K562 (cell line): ENCODE measurements at regions not wholly inside any gene's neighbourhood (a gene's known extent, or its start where the extent isn't known, plus 50 kb on each side); places are given as distances from the start of the nearest gene placed in this dataset.
A peak's percentile ranks its signal among the peaks of the same experiment; 100 is the strongest.

ENCODE experiments used
- ATAC-seq: fragments of 200-7000 bp; cut with Tn5 transposase; 3 replicates; pipeline ENCODE4 v1.9.1; 2020; ENCODE audit warnings: moderate library complexity
- BruUV-seq: library from RNA; stranded (reverse); fragments of 400-500 nt; replicated peaks from 2 replicates; lab custom pipeline; 2021; lab: Mats Ljungman, UMichigan
- CTCF ChIA-PET: fragments of 300-600 bp; formaldehyde crosslinking; extraction: SDS; loops from one replicate; lab custom pipeline; 2021; ENCODE audit warnings: low intra/inter-chr PET ratio; lab: Yijun Ruan, JAX
- POLR2A ChIA-PET: fragments of 300-600, 350-650 bp; sonication (Branson Sonifier 250); formaldehyde crosslinking; extraction: SDS; loops from one replicate; lab custom pipeline; 2021; ENCODE audit warnings: antibody characterized with exemption, inconsistent platforms; lab: Yijun Ruan, JAX
- DNase-seq, 4 experiments: peaks; one replicate each; pipeline versions ENCODE4 v3.0.0 to v3.0.0-alpha.2; 2011 to 2018; ENCODE audit warnings: low spot score in 3 of 4, mixed read lengths in 3 of 4; ENCODE audit errors: extremely low read depth in 1 of 4
- FAIRE-seq: peaks from 2 replicates; lab custom pipeline; 2011; peaks lifted over from hg19 to GRCh38; lab: Jason Lieb, UNC
- H2AFZ ChIP-seq: 2 replicates; pipeline ENCODE4 v1.6.0; 2011; ENCODE audit warnings: low read depth, low read length, control low read depth, inconsistent platforms
- H3K27ac ChIP-seq: fragments of 200-600 bp; 3 replicates; pipeline ENCODE4 v1.8.0; 2011; ENCODE audit warnings: low read depth, mild to moderate bottlenecking, control low read depth, inconsistent platforms, low read length, moderate library complexity, mixed read lengths; ENCODE audit errors: extremely low read depth
- H3K27me3 ChIP-seq, 2 experiments: fragments of 300-600 bp in 1 of 2; 2 replicates in 1 of 2; 3 replicates in 1 of 2; pipeline versions ENCODE4 v1.6.0 to v1.8.0; 2011; ENCODE audit warnings: inconsistent platforms in 2 of 2, low read length in 2 of 2, mild to moderate bottlenecking in 1 of 2, mixed read lengths in 1 of 2, moderate library complexity in 1 of 2; ENCODE audit not compliant: control insufficient read depth in 2 of 2, insufficient read depth in 2 of 2
- H3K36me3 ChIP-seq: fragments of 300-600 bp; 3 replicates; pipeline ENCODE4 v1.8.0; 2011; ENCODE audit warnings: mild to moderate bottlenecking, low read length, inconsistent platforms; ENCODE audit not compliant: control insufficient read depth, insufficient read depth
- H3K4me1 ChIP-seq, 2 experiments: fragments of 200-600 bp in 1 of 2; replicated peaks in 1 of 2; 2 replicates in 1 of 2; 3 replicates in 1 of 2; pipeline versions ENCODE4 v1.5.1 to v1.8.0; 2011; ENCODE audit warnings: inconsistent platforms in 2 of 2, low read length in 2 of 2, mild to moderate bottlenecking in 1 of 2, mixed read lengths in 1 of 2, moderate library complexity in 1 of 2; ENCODE audit not compliant: control insufficient read depth in 2 of 2, insufficient read depth in 2 of 2
- H3K4me2 ChIP-seq: 2 replicates; pipeline ENCODE4 v1.6.1; 2011; ENCODE audit warnings: low read length, control low read depth, inconsistent platforms, mixed read lengths; ENCODE audit not compliant: insufficient read depth
- H3K4me3 ChIP-seq: fragments of 200-600 bp; sonication (generic), shearing (Covaris generic); 2 replicates; pipeline ENCODE4 v1.5.1; 2016; ENCODE audit warnings: control low read depth, inconsistent platforms
- H3K79me2 ChIP-seq: fragments of 200-600 bp; 3 replicates; pipeline ENCODE4 v1.8.0; 2011; ENCODE audit warnings: low read length, inconsistent platforms; ENCODE audit not compliant: control insufficient read depth, insufficient read depth
- H3K9ac ChIP-seq, 2 experiments: 2 replicates each; pipeline versions ENCODE4 v1.6.0 to v1.6.1; 2011; ENCODE audit warnings: low read depth in 2 of 2, low read length in 2 of 2, control low read depth in 1 of 2, inconsistent platforms in 1 of 2, mild to moderate bottlenecking in 1 of 2, mixed read lengths in 1 of 2; ENCODE audit not compliant: insufficient read depth in 1 of 2
- H3K9me1 ChIP-seq: one replicate; pipeline ENCODE4 v1.6.0; 2011; ENCODE audit warnings: inconsistent platforms, mild to moderate bottlenecking, low read length, moderate library complexity; ENCODE audit not compliant: control insufficient read depth, insufficient read depth
- H3K9me3 ChIP-seq: replicated peaks from 2 replicates; pipeline ENCODE4 v1.5.1; 2011; ENCODE audit warnings: low read depth, low read length, inconsistent platforms; ENCODE audit not compliant: control insufficient read depth, insufficient read depth
- H4K20me1 ChIP-seq: replicated peaks from 2 replicates; pipeline ENCODE4 v1.6.1; 2011; ENCODE audit warnings: low read length, inconsistent platforms, mixed read lengths; ENCODE audit not compliant: control insufficient read depth, insufficient read depth
- EGR1 ChIP-seq: fragments of 450-650 bp; conservative IDR thresholded peaks from 2 replicates; pipeline ENCODE4 v1.6.1; 2017; ENCODE audit warnings: mild to moderate bottlenecking
- MEIS2 ChIP-seq: fragments of 450-650 bp; IDR thresholded peaks from 2 replicates; pipeline ENCODE4 v1.6.1; 2014; ENCODE audit warnings: mild to moderate bottlenecking; ENCODE audit not compliant: partially characterized antibody
- TSC22D4 ChIP-seq: fragments of 450-650 bp; IDR thresholded peaks from 2 replicates; pipeline ENCODE4 v1.6.1; 2016; ENCODE audit warnings: missing genetic modification characterization, missing biosample characterization, control low read depth
- ZBTB33 ChIP-seq: sonication (generic); formaldehyde crosslinking; IDR thresholded peaks from 2 replicates; pipeline ENCODE4 v1.8.1; 2023; ENCODE audit warnings: mild to moderate bottlenecking, missing genetic modification reagents
- WGBS: fragments of 100-300 bp; shearing (Covaris generic); methylation state at CpG from one replicate; pipeline ENCODE4 v1.1.6; 2016; ENCODE audit warnings: low coverage, mixed read lengths; ENCODE audit not compliant: insufficient coverage; ENCODE audit errors: missing lambda C conversion rate; 5-methylcytosine and 5-hydroxymethylcytosine counted together
- in situ Hi-C: fragments of 300-500 bp; cut with MboI; formaldehyde crosslinking; loops from 4 replicates; pipeline ENCODE4 v1.15.0; 2018; ENCODE audit warnings: inconsistent platforms, mixed read lengths
- intact Hi-C: fragments of 100-400 bp; cut with micrococcal nuclease; formaldehyde crosslinking; loops from 2 replicates; pipeline ENCODE4 v1.14.2; 2022
- TF ChIP-seq, protein P1 (sequence below): fragments of 450-650 bp; formaldehyde crosslinking; IDR thresholded peaks from 2 replicates; pipeline ENCODE4 v1.4.0; 2022; ENCODE audit warnings: mild to moderate bottlenecking, moderate library complexity
- TF ChIP-seq, protein P2 (sequence below): fragments of 450-650 bp; formaldehyde crosslinking; IDR thresholded peaks from 2 replicates; pipeline ENCODE4 v1.4.0; 2020; ENCODE audit warnings: mild to moderate bottlenecking

- H2AFZ ChIP-seq: no peak overlapping the region
- POLR2A ChIA-PET: interaction anchor here (0.7 to 1.4 kb wide), 2 partner anchors 11 to 17 kb away, joined by 6 read pairs; no protein-coding TSS in a partner anchor
- WGBS: 18% methylated on average over 7 of the region's 10 CpGs
- no peak for DNase-seq
- peaks cover 0 to 48% of the 10 kb centered on the region in 2 experiments; a peak in 2 of 5 replicates for H3K4me1 ChIP-seq
- BruUV-seq: no TSS peak
- in situ Hi-C loops (no loop called here), intact Hi-C loops (no loop called here)
- peaks cover 2 to 6% of the 10 kb centered on the region in 2 experiments; a peak in 2 of 5 replicates for H3K27me3 ChIP-seq
- H3K4me2 ChIP-seq: no peak overlapping the region
- ATAC-seq: peak; percentile 40; the same call in 2 of the 3 replicates
- H3K4me3 ChIP-seq: no peak overlapping the region
- H3K79me2 ChIP-seq: no peaks in the 10 kb centered on the region
- peak overlapping the region in 1 of 2 experiments; percentile 69; a peak in 2 of 4 replicates for H3K9ac ChIP-seq
- H4K20me1 ChIP-seq: 0 out of 2 replicates have a peak, but pooled peaks cover 6% of the 10 kb centered on the region
- no peaks in the 10 kb centered on the region for H3K36me3 ChIP-seq
- H3K27ac ChIP-seq: no peak overlapping the region
- no peak for FAIRE-seq
- TF ChIP-seq MEIS2 (no peak), EGR1 (peak; percentile 29; the same call in 1 of the 2 replicates)
- TF ChIP-seq, all 486 proteins: peak for 1
- Histone ChIP-seq H3K9me3 (no peaks in the 10 kb centered on the region), H3K9me1 (no peaks in the 10 kb centered on the region)
- CTCF ChIA-PET: interaction anchor here (0.6 kb wide), 1 partner anchor 92 kb away, joined by 4 read pairs; no protein-coding TSS in a partner anchor
These were observed 87.9 kb upstream of the LINGO1 start for GRCh38 chr15:77720655-77721054.

- Histone ChIP-seq H3K36me3 (no peaks in the 10 kb centered on the region), H3K79me2 (no peaks in the 10 kb centered on the region), H3K4me1 (peaks cover 0 to 51% of the 10 kb centered on the region in 2 experiments; a peak in 2 of 5 replicates), H3K27me3 (peaks cover 2 to 6% of the 10 kb centered on the region in 2 experiments; a peak in 2 of 5 replicates), H2AFZ (no peak overlapping the region), H3K4me2 (no peak overlapping the region), H3K27ac (no peak overlapping the region), H3K9me1 (no peaks in the 10 kb centered on the region), H3K4me3 (no peak overlapping the region), H4K20me1 (0 out of 2 replicates have a peak, but pooled peaks cover 6% of the 10 kb centered on the region), H3K9me3 (no peaks in the 10 kb centered on the region), H3K9ac (no peak overlapping the region)
- ChIA-PET CTCF (no interaction called here), POLR2A (interaction anchor here (0.7 to 1.4 kb wide), 2 partner anchors 11 to 17 kb away, joined by 6 read pairs; no protein-coding TSS in a partner anchor)
- no peak for DNase-seq
- intact Hi-C loops (no loop called here), in situ Hi-C loops (no loop called here)
- TF ChIP-seq EGR1 (0 out of 2 replicates have a peak, but pooled peaks have one; percentile 11), ZBTB33 (CRISPR knock-in tag) (0 out of 2 replicates have a peak, but pooled peaks have one; percentile 13), TSC22D4 (tag) (no peak)
- TF ChIP-seq, protein P1, sequence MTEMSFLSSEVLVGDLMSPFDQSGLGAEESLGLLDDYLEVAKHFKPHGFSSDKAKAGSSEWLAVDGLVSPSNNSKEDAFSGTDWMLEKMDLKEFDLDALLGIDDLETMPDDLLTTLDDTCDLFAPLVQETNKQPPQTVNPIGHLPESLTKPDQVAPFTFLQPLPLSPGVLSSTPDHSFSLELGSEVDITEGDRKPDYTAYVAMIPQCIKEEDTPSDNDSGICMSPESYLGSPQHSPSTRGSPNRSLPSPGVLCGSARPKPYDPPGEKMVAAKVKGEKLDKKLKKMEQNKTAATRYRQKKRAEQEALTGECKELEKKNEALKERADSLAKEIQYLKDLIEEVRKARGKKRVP (CRISPR knock-in tag): no peak
- TF ChIP-seq, protein P2, sequence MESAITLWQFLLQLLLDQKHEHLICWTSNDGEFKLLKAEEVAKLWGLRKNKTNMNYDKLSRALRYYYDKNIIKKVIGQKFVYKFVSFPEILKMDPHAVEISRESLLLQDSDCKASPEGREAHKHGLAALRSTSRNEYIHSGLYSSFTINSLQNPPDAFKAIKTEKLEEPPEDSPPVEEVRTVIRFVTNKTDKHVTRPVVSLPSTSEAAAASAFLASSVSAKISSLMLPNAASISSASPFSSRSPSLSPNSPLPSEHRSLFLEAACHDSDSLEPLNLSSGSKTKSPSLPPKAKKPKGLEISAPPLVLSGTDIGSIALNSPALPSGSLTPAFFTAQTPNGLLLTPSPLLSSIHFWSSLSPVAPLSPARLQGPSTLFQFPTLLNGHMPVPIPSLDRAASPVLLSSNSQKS (CRISPR knock-in tag): no peak
- no TSS peak for BruUV-seq
- WGBS: 55% methylated on average over 14 of the region's 15 CpGs
- ATAC-seq: no peak
- FAIRE-seq: no peak
These were observed 87.5 kb upstream of the LINGO1 start for GRCh38 chr15:77720173-77720572.
